GM20000 (cell line): ENCODE measurements at regions not wholly inside any gene's neighbourhood (a gene's known extent, or its start where the extent isn't known, plus 50 kb on each side); places are given as distances from the start of the nearest gene placed in this dataset.

Source experiments
- DNase-seq: peaks from one replicate; pipeline ENCODE4 v3.0.0; 2012; ENCODE audit warnings: low spot score
- TF ChIP-seq, protein P1 (sequence below): IDR thresholded peaks from 2 replicates; pipeline ENCODE4 v1.5.1; 2012; ENCODE audit warnings: mild to moderate bottlenecking, control low read depth; ENCODE audit errors: extremely low read depth, missing control alignments

GRCh38 chr7:125567686-125568085, 638.1 kb upstream of the POT1 start:
- DNase-seq: no peak
- TF ChIP-seq, protein P1, sequence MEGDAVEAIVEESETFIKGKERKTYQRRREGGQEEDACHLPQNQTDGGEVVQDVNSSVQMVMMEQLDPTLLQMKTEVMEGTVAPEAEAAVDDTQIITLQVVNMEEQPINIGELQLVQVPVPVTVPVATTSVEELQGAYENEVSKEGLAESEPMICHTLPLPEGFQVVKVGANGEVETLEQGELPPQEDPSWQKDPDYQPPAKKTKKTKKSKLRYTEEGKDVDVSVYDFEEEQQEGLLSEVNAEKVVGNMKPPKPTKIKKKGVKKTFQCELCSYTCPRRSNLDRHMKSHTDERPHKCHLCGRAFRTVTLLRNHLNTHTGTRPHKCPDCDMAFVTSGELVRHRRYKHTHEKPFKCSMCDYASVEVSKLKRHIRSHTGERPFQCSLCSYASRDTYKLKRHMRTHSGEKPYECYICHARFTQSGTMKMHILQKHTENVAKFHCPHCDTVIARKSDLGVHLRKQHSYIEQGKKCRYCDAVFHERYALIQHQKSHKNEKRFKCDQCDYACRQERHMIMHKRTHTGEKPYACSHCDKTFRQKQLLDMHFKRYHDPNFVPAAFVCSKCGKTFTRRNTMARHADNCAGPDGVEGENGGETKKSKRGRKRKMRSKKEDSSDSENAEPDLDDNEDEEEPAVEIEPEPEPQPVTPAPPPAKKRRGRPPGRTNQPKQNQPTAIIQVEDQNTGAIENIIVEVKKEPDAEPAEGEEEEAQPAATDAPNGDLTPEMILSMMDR: no peak

GRCh38 chr7:125563964-125564529, 634.4 kb upstream of the POT1 start:
- TF ChIP-seq, protein P1: no peak
- DNase-seq: no peak

DNA sequence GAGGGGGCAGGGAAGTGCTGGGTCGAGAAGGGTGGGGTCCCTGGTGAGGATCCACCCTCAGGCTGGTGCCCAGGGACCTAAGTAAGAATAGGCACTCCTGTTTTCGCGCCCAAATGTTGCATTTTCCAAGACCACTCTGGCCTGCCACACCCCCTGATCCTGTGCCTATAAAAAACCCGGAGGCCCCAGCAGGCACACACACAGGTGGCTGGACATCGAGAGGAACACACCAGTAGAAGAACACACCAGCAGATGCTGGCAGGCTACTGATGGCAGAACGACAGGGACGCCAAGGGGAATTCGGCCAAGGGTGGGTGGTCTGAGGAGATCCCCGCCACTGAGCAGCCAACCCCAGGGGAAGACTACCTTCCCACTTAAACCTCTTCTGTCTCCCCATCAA, 633.9 kb upstream of the POT1 start:
- no peak for DNase-seq
- TF ChIP-seq, protein P1: no peak

GRCh38 chr7:125561006-125561405, 631.4 kb upstream of the POT1 start:
- DNase-seq: no peak
- TF ChIP-seq, protein P1: no peak

GRCh38 chr7:125559921-125560320, 630.3 kb upstream of the POT1 start:
- DNase-seq: no peak
- TF ChIP-seq, protein P1: no peak

DNA sequence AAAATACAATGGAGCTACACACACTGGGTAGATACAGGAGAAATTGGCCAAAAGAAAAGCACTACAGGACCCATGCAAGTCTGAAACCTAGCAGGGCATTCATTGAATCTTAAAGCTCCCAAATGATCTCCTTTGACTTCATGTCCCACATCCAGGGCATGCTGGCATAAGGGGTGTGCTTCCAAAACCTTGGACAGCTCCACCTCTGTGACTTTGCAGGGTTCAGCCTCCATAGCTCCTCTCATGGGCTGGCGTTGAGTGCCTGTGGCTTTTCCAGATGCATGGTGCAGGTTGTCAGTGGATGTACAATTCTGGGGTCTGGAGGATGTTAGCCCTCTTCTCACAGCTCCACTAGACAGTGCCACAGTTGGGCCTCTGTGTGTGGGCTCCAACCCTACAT, 626.3 kb upstream of the POT1 start:
- DNase-seq: no peak
- TF ChIP-seq, protein P1: no peak

GRCh38 chr7:125551008-125551407, 621.4 kb upstream of the POT1 start:
- TF ChIP-seq, protein P1: no peak
- DNase-seq: no peak
